RPMI8226 (cell line): ENCODE measurements at regions not wholly inside any gene's neighbourhood (a gene's known extent, or its start where the extent isn't known, plus 50 kb on each side); places are given as distances from the start of the nearest gene placed in this dataset.
A peak's percentile ranks its signal among the peaks of the same experiment; 100 is the strongest.
"Not testable (repeated sequence)": the region's sequence is repeated elsewhere in the genome, so short reads cannot be mapped to it uniquely, and the experiment has no call there.

Experiments
- DNase-seq: peaks from one replicate; pipeline ENCODE4 v3.0.0-alpha.2; 2015

- no peak for DNase-seq
These were observed 658.7 kb upstream of the CHRM3 start for GRCh38 chr1:238727670-238728069.

- DNase-seq = no peak
These were observed 663.6 kb upstream of the CHRM3 start for GRCh38 chr1:238722812-238723211.

DNA sequence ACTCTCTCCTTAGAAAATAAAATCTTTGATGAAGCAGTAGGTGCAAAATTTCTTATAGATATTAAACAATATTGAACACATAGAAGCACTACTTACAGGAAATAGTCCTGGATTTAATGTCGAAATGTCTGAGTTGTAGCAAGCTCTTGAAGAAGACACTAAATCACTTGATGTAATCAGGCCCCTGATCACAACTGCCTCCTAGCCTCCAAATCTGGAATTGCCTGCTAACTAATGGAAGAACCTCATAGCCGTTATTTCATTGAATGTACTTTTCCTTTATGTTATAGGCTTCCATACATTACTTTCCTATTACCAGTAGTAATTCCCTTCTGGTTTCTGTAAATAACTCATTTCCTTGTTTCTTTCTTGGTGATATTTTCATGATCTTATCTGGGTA, 675.7 kb upstream of the CHRM3 start:
- DNase-seq = no peak

GRCh38 chr1:238701024-238701423, 685.3 kb upstream of the CHRM3 start:
- no peak for DNase-seq

DNA sequence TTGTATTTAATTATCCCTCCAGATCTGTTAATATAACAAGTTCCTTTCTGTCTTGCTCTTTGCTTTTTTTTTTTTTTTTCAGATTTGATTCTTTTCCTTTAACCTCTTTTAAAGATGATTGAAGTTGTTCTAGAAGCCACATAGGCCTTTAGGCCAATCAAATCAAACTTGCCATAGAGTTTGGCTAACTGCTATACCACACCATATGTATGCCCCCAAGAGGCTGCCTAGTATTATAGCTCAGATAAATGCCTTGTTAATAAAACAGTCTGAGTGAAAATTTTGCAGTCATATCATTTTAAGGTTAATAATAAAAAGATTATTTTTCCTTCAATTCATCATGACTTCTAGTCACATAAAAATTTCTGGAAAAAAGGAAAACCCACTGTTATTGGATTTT, 696.0 kb upstream of the CHRM3 start:
- no peak for DNase-seq

DNA sequence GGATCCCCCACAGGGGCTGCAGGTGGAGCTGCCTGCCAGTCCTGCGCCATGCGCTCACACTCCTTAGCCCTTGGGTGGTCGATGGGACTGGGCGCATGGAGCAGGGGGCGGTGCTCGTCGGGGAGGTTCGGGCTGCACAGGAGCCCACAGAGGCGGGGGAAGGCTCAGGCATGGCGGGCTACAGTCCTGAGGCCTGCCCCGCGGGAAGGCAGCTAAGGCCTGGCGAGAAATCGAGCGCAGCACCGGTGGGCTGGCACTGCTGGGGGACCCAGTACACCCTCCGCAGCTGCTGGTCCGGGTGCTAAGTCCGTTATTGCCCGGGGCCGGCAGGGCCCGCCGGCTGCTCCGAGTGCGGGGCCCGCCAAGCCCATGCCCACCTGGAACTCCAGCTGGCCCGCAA, 701.8 kb upstream of the CHRM3 start:
- DNase-seq = not testable (repeated sequence)

- no peak for DNase-seq
These were observed 704.9 kb upstream of the CHRM3 start for GRCh38 chr1:238681451-238681850.

GRCh38 chr1:238681021-238681420, 705.3 kb upstream of the CHRM3 start:
- no peak for DNase-seq

DNA sequence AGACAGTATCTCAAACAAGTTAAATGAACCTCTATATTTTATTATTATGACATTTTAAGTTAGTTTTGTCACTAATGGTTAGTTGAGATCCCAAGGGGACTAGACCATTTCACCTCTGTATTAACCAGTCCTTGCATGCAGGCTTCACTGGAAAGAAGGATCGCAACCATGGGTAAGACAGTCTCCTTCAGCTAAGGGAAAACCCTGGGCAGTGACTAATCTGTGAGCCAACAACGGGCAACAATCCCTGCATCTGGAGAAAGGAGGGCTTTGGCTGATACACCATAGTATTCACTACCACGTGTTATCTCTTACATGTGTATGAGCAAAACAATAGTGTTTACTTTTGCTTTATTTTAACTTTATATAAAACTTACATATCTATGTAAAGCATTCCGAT, 708.8 kb upstream of the CHRM3 start:
- no peak for DNase-seq

- DNase-seq = no peak
These were observed 711.1 kb upstream of the CHRM3 start for GRCh38 chr1:238675221-238675620.

- DNase-seq = no peak
These were observed 712.1 kb upstream of the CHRM3 start for GRCh38 chr1:238674316-238674715.

GRCh38 chr1:238673561-238673960, 712.8 kb upstream of the CHRM3 start:
- DNase-seq = no peak

GRCh38 chr1:238672806-238673205, 713.6 kb upstream of the CHRM3 start:
- DNase-seq = no peak

GRCh38 chr1:238672262-238672661, 714.1 kb upstream of the CHRM3 start:
- DNase-seq = no peak

DNA sequence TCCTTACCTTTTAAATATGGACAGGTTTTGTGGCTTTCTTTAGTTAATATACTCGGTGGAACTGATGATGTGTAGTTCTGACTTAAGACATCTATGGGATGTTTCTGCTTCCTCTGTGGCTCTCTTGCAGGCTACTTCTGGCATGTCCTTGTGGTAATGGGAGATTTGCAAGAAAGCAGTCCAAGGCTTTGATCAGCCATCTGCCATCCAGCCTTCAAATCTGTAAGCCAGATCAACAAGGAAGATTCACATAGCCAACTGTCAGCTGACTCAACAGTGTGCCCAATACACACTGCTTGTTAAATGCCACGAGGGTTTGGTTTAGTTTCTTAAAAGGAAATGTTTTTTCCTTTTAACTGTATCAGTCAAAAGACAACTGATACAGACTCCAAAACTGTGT, 722.2 kb upstream of the CHRM3 start:
- DNase-seq = no peak

- DNase-seq = no peak
These were observed 725.5 kb upstream of the CHRM3 start for GRCh38 chr1:238660849-238661248.

- no peak for DNase-seq
These were observed 727.6 kb upstream of the CHRM3 start for GRCh38 chr1:238658763-238659162.

GRCh38 chr1:238653693-238654321, 732.6 kb upstream of the CHRM3 start:
- no peak for DNase-seq

GRCh38 chr1:238652346-238652968, 733.9 kb upstream of the CHRM3 start:
- DNase-seq = no peak

GRCh38 chr1:238649200-238649599, 737.2 kb upstream of the CHRM3 start:
- DNase-seq = no peak

GRCh38 chr1:238648751-238649150, 737.6 kb upstream of the CHRM3 start:
- no peak for DNase-seq

GRCh38 chr1:238648296-238648695, 738.1 kb upstream of the CHRM3 start:
- DNase-seq = no peak

- DNase-seq = peak; percentile 9
These were observed 738.5 kb upstream of the CHRM3 start for GRCh38 chr1:238647877-238648276.

DNA sequence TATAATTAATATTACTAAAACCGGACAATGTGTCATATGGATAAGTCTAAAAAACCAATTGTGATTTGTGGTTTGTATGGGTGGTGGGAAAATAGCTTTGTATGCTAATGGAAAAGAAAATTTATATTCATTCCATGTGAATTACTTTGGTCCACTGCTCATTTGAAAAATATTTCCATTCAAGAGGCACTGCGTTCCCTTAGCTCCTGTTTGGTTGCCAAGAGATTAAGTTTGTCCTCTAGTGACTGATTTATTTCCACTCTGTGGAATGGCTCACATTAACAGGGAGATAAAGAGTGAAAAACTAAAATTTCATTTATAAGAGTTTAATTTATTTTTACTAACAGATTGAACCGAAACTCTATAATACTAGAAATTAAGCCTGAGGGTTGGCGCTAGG, 744.1 kb upstream of the CHRM3 start:
- no peak for DNase-seq

DNA sequence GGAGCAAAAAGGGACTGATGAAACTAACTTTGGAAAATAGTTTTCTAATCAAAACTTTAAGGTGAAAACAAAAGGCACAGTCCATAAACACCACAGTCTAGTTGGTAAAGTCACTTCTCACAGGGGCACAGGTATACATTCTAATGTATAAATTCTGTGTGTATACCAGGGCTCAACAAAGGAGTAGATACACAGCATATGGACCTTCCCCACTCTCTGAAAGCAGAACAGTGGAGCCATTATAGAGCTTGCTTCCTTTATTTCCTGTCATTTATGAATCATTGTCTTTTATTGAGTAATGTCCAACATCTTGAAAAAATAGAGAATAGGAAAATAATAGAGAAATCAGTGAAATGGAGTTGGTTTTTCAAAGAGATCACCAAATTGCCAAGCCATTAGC, 746.5 kb upstream of the CHRM3 start:
- no peak for DNase-seq
